Ishikawa (cell line): ENCODE measurements at regions not wholly inside any gene's neighbourhood (a gene's known extent, or its start where the extent isn't known, plus 50 kb on each side); places are given as distances from the start of the nearest gene placed in this dataset.

Experiments
- CEBPB ChIP-seq: IDR thresholded peaks from 2 replicates; pipeline ENCODE4 v1.6.1; 2012
- CREB1 ChIP-seq: IDR thresholded peaks from 2 replicates; pipeline ENCODE4 v1.6.1; 2012; ENCODE audit warnings: low read depth
- EGR1 ChIP-seq: IDR thresholded peaks from 2 replicates; pipeline ENCODE4 v1.6.1; 2012
- EP300 ChIP-seq: IDR thresholded peaks from 2 replicates; pipeline ENCODE4 v1.6.1; 2012; ENCODE audit warnings: borderline replicate concordance
- FOXM1 ChIP-seq: IDR thresholded peaks from 2 replicates; pipeline ENCODE4 v1.6.1; 2012; ENCODE audit warnings: low read depth, borderline replicate concordance
- NFIC ChIP-seq: IDR thresholded peaks from 2 replicates; pipeline ENCODE4 v1.6.1; 2012
- RAD21 ChIP-seq: IDR thresholded peaks from 2 replicates; pipeline ENCODE4 v1.6.1; 2012; ENCODE audit warnings: low read depth
- TAF1 ChIP-seq: IDR thresholded peaks from 2 replicates; pipeline ENCODE4 v1.6.1; 2012; ENCODE audit warnings: low read depth, mild to moderate bottlenecking
- TCF12 ChIP-seq: IDR thresholded peaks from 2 replicates; pipeline ENCODE4 v1.6.1; 2012; ENCODE audit warnings: low read depth
- TEAD4 ChIP-seq: IDR thresholded peaks from 2 replicates; pipeline ENCODE4 v1.6.1; 2012
- YY1 ChIP-seq: IDR thresholded peaks from 2 replicates; pipeline ENCODE4 v1.6.1; 2012; ENCODE audit warnings: low read depth
- ZBTB7A ChIP-seq: IDR thresholded peaks from 2 replicates; pipeline ENCODE4 v1.6.1; 2012; ENCODE audit warnings: low read depth
- TF ChIP-seq, protein P1 (sequence below): IDR thresholded peaks from 2 replicates; pipeline ENCODE4 v1.6.1; 2012; ENCODE audit warnings: low read depth, mild to moderate bottlenecking
- TF ChIP-seq, protein P2 (sequence below): IDR thresholded peaks from 2 replicates; pipeline ENCODE4 v1.6.1; 2012
- TF ChIP-seq, protein P3 (sequence below): IDR thresholded peaks from 2 replicates; pipeline ENCODE4 v1.6.1; 2012

DNA sequence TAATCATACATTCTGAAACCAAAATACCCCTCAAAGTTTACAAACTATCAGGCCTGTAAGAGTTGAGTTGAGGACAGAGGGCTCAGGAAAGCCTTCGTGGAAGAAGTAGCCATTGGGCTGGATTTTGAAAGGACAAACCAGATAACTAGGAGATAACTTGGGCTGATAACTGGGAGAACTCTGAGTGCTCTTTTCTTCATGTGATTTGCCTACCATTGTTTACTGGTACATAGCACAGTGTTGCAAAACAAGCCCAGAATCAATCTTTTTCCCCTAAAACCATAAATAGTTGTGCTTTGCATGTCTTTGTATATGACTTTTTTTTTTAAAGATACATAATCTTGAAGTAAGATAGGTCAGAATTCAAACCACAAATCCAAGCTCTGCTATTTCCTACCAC lies 106.7 kb upstream of the ITGB1 start:
- TF ChIP-seq NFIC (no peak), CEBPB (no peak), EP300 (no peak), EGR1 (no peak), RAD21 (no peak), YY1 (no peak), FOXM1 (no peak), TAF1 (no peak)
- TF ChIP-seq, protein P1, sequence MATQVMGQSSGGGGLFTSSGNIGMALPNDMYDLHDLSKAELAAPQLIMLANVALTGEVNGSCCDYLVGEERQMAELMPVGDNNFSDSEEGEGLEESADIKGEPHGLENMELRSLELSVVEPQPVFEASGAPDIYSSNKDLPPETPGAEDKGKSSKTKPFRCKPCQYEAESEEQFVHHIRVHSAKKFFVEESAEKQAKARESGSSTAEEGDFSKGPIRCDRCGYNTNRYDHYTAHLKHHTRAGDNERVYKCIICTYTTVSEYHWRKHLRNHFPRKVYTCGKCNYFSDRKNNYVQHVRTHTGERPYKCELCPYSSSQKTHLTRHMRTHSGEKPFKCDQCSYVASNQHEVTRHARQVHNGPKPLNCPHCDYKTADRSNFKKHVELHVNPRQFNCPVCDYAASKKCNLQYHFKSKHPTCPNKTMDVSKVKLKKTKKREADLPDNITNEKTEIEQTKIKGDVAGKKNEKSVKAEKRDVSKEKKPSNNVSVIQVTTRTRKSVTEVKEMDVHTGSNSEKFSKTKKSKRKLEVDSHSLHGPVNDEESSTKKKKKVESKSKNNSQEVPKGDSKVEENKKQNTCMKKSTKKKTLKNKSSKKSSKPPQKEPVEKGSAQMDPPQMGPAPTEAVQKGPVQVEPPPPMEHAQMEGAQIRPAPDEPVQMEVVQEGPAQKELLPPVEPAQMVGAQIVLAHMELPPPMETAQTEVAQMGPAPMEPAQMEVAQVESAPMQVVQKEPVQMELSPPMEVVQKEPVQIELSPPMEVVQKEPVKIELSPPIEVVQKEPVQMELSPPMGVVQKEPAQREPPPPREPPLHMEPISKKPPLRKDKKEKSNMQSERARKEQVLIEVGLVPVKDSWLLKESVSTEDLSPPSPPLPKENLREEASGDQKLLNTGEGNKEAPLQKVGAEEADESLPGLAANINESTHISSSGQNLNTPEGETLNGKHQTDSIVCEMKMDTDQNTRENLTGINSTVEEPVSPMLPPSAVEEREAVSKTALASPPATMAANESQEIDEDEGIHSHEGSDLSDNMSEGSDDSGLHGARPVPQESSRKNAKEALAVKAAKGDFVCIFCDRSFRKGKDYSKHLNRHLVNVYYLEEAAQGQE: no peak
- TF ChIP-seq, protein P2, sequence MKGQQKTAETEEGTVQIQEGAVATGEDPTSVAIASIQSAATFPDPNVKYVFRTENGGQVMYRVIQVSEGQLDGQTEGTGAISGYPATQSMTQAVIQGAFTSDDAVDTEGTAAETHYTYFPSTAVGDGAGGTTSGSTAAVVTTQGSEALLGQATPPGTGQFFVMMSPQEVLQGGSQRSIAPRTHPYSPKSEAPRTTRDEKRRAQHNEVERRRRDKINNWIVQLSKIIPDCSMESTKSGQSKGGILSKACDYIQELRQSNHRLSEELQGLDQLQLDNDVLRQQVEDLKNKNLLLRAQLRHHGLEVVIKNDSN: no peak

- no peak for TF ChIP-seq TEAD4
- TF ChIP-seq CEBPB: no peak
- TF ChIP-seq EGR1: no peak
- no peak for TF ChIP-seq FOXM1
- TF ChIP-seq TCF12: no peak
- no peak for TF ChIP-seq EP300
- no peak for TF ChIP-seq RAD21
- no peak for TF ChIP-seq TAF1
- no peak for TF ChIP-seq NFIC
- TF ChIP-seq, protein P1: no peak
- no peak for TF ChIP-seq YY1
- TF ChIP-seq, protein P3, sequence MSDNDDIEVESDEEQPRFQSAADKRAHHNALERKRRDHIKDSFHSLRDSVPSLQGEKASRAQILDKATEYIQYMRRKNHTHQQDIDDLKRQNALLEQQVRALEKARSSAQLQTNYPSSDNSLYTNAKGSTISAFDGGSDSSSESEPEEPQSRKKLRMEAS: no peak
- TF ChIP-seq, protein P2: no peak
- no peak for TF ChIP-seq CREB1
- no peak for TF ChIP-seq ZBTB7A
Observed at GRCh38 chr10:33057620-33058019, 99.6 kb upstream of the ITGB1 start.

DNA sequence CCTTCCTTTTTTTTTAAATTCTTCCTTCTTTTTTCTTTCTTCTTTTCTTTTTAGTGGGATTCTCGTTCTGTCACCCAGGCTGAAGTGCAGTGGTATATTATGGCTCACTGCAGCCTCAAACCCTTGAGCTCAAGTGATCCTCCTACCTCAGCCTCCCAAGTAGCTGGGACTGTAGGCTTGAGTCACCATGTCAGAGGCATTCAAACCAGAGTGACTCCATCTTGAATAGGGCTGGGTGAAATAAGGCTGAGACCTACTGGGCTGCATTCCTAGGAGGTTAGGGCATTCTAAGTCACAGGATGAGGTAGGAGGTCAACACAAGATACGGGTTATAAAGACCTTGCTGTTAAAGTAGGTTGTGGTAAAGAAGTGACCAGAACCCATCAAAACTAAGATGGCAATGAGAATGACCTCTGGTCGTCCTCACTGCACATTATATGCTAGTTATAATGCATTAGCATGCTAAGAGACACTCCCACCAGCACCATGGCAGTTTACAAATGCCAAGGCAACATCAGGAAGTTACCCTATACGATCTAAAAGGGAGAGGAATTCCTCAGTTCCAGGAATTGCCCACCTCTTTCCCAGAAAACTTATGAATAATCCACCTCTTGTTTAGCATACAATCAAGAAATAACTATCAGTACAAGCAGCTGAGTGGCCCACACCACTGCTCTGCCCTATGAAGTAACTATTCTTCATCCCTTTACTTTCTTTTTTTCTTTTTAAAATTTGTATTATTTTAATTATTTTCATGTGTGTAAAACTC lies 99.0 kb upstream of the ITGB1 start:
- TF ChIP-seq TEAD4 (no peak), YY1 (no peak)
- TF ChIP-seq, protein P1: no peak

DNA sequence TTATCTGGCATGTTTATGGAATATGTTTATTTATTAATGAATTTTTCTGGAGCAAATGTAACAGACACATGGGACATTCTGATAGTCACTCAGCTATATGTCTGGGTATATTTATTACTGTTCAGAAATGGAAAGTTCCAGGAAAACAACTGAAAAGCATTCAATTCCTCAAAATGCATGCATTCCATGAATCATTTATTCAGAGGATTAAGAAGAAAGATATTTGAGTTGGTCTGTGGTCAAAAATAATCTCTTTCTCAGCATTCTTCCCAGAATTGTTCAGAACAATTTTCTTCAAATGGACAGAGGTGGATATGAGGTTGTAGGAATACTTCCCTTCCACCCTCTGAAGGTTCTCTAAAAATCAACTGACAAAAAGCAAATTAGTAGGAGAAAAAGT lies 97.6 kb upstream of the ITGB1 start:
- no peak for TF ChIP-seq CREB1
- TF ChIP-seq TCF12: no peak
- TF ChIP-seq FOXM1: no peak
- no peak for TF ChIP-seq CEBPB
- TF ChIP-seq EGR1: no peak
- no peak for TF ChIP-seq TAF1
